ENCODE measurements at regions not wholly inside any gene's neighbourhood (a gene's known extent, or its start where the extent isn't known, plus 50 kb on each side); places are given as distances from the start of the nearest gene placed in this dataset.

DNA sequence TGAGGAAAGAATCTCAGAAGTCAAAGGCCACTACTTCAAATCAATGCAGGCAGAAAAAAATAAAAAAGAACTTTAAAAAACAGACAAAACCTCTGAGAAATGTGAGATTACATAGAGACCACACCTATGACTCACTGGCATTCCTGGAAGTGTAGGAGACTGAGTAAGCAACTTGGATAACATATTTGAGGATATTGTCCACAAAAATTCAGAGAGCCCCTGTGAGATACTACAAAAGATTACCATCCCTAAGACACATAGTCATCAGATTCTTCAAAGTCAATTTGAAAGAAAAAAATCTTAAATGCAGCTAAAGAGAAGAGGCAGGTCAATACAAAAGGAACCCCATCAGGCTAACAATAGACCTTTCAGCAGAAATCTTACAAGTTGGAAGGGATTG is 887.3 kb downstream of the NTRK3 start:
- no peaks in the 10 kb centered on the region for H3K4me1 Mint-ChIP-seq (ENCODE audit: low read depth)
- H3K27ac Mint-ChIP-seq = no peak overlapping the region
- Histone ChIP-seq H3K4me3 (ENCODE audit: low read length) (no peak overlapping the region), H3K36me3 (ENCODE audit: insufficient read depth, low read length) (no peaks in the 10 kb centered on the region), H3K27me3 (ENCODE audit: control insufficient read depth in 1 of 2, insufficient read depth in 2 of 2, low read length in 2 of 2) (no peaks in the 10 kb centered on the region), H3K4me1 (ENCODE audit: insufficient read depth, low read length) (no peaks in the 10 kb centered on the region), H3K9me3 (ENCODE audit: control insufficient read depth in 1 of 2, insufficient read depth in 1 of 2, low read length in 2 of 2) (peaks cover 0 to 7% of the 10 kb centered on the region in 2 experiments), H3K27ac (ENCODE audit: low read depth in 1 of 2, low read length in 2 of 2) (no peak overlapping the region)
- no peaks in the 10 kb centered on the region for H3K27me3 Mint-ChIP-seq
- ChIA-PET POLR2A (no interaction called here), CTCF (no interaction called here)
- DNase-seq = no peak
- no peaks in the 10 kb centered on the region for H3K36me3 Mint-ChIP-seq (ENCODE audit: low read depth)
- TF ChIP-seq, protein P1, sequence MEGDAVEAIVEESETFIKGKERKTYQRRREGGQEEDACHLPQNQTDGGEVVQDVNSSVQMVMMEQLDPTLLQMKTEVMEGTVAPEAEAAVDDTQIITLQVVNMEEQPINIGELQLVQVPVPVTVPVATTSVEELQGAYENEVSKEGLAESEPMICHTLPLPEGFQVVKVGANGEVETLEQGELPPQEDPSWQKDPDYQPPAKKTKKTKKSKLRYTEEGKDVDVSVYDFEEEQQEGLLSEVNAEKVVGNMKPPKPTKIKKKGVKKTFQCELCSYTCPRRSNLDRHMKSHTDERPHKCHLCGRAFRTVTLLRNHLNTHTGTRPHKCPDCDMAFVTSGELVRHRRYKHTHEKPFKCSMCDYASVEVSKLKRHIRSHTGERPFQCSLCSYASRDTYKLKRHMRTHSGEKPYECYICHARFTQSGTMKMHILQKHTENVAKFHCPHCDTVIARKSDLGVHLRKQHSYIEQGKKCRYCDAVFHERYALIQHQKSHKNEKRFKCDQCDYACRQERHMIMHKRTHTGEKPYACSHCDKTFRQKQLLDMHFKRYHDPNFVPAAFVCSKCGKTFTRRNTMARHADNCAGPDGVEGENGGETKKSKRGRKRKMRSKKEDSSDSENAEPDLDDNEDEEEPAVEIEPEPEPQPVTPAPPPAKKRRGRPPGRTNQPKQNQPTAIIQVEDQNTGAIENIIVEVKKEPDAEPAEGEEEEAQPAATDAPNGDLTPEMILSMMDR (IDR thresholded peaks at IDR 0.05) = no peak
- no peak overlapping the region for H3K4me3 Mint-ChIP-seq
- ATAC-seq (ENCODE audit: poor library complexity) = no peak
- intact Hi-C loops (cut with DNase I, micrococcal nuclease) = no loop called here
- peaks cover 8% of the 10 kb centered on the region for H3K9me3 Mint-ChIP-seq

DNA sequence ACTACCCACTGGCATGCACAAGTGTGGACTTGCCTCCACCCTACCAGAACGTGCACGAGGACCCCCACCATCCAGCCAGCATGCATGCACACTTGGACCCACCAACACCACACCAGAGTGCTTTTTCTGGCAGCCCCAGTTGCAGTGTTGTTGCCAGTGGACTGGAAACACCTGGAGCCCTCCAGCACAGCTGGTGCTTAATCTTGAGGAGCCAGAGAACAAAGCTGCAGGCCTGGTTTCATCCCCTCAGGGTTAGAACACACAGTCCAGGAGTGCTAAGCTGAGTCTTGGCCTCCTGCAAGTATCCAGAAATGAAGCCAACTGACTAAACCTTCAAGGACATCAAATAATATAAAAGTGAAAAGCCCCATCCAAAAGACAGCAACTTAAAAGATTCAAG is 888.0 kb downstream of the NTRK3 start:
- intact Hi-C loops (cut with DNase I, micrococcal nuclease) = no loop called here
- H3K27me3 ChIP-seq (ENCODE audit: control insufficient read depth in 1 of 2, insufficient read depth in 2 of 2, low read length in 2 of 2) = no peaks in the 10 kb centered on the region
- H3K4me1 ChIP-seq (ENCODE audit: insufficient read depth, low read length) = no peaks in the 10 kb centered on the region
- Mint-ChIP-seq H3K27ac (no peak overlapping the region), H3K9me3 (peaks cover 8% of the 10 kb centered on the region), H3K36me3 (ENCODE audit: low read depth) (no peaks in the 10 kb centered on the region), H3K4me1 (ENCODE audit: low read depth) (no peaks in the 10 kb centered on the region), H3K27me3 (no peaks in the 10 kb centered on the region), H3K4me3 (no peak overlapping the region)
- ATAC-seq (ENCODE audit: poor library complexity) (no peak), DNase-seq (no peak)
- H3K36me3 ChIP-seq (ENCODE audit: insufficient read depth, low read length) = no peaks in the 10 kb centered on the region
- ChIA-PET POLR2A (no interaction called here), CTCF (no interaction called here)
- TF ChIP-seq, protein P1 (IDR thresholded peaks at IDR 0.05) = no peak
- H3K4me3 ChIP-seq (ENCODE audit: low read length) = no peak overlapping the region
- H3K27ac ChIP-seq (ENCODE audit: low read depth in 1 of 2, low read length in 2 of 2) = no peak overlapping the region
- peaks cover 0 to 7% of the 10 kb centered on the region in 2 experiments for H3K9me3 ChIP-seq (ENCODE audit: control insufficient read depth in 1 of 2, insufficient read depth in 1 of 2, low read length in 2 of 2)

DNA sequence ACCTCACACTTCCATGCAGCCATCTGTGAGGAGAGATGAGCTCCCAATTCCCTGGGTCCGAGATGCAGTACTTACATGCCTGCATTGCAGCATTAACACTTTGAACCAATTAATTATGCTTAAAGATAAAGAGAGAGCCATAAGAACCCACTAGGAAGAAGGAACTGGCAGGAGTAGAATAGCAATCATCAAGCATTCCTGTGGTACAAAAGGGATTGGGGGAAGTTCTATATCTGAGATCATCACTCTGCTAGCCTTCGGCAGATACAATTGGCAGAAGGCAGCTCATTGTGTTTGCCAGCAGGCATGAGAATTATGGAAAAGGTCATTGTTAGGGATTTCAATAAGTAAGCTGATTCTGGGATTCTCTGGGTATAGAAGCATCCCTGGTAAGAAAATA is 891.4 kb downstream of the NTRK3 start:
- Histone ChIP-seq H3K27me3 (ENCODE audit: control insufficient read depth in 1 of 2, insufficient read depth in 2 of 2, low read length in 2 of 2) (no peaks in the 10 kb centered on the region), H3K4me1 (ENCODE audit: insufficient read depth, low read length) (no peaks in the 10 kb centered on the region), H3K9me3 (ENCODE audit: control insufficient read depth in 1 of 2, insufficient read depth in 1 of 2, low read length in 2 of 2) (peaks cover 0 to 7% of the 10 kb centered on the region in 2 experiments), H3K36me3 (ENCODE audit: insufficient read depth, low read length) (no peaks in the 10 kb centered on the region), H3K4me3 (ENCODE audit: low read length) (no peak overlapping the region), H3K27ac (ENCODE audit: low read depth in 1 of 2, low read length in 2 of 2) (no peak overlapping the region)
- CTCF ChIA-PET = no interaction called here
- Mint-ChIP-seq H3K4me1 (ENCODE audit: low read depth) (no peaks in the 10 kb centered on the region), H3K4me3 (no peak overlapping the region), H3K27me3 (no peaks in the 10 kb centered on the region), H3K27ac (no peak overlapping the region), H3K9me3 (peaks cover 4% of the 10 kb centered on the region), H3K36me3 (ENCODE audit: low read depth) (no peaks in the 10 kb centered on the region)
- POLR2A ChIA-PET = no interaction called here
- no peak for DNase-seq
- intact Hi-C loops (cut with DNase I, micrococcal nuclease) = no loop called here
- no peak for ATAC-seq (ENCODE audit: poor library complexity)
- TF ChIP-seq, protein P1 (IDR thresholded peaks at IDR 0.05) = no peak

All from CD4-positive, alpha-beta T cell (primary cell).